GM23248 (cell line): ENCODE measurements at regions not wholly inside any gene's neighbourhood (a gene's known extent, or its start where the extent isn't known, plus 50 kb on each side); places are given as distances from the start of the nearest gene placed in this dataset.

Experiments used
- EZH2 ChIP-seq: fragments of 200-600 bp; sonication (generic); IDR thresholded peaks from 2 replicates; pipeline ENCODE4 v1.6.1; 2018; ENCODE audit warnings: antibody characterized with exemption, mild to moderate bottlenecking; ENCODE audit not compliant: insufficient read depth, poor library complexity, severe bottlenecking
- EZH2phosphoT487 ChIP-seq: fragments of 200-600 bp; sonication (generic); IDR thresholded peaks from 2 replicates; pipeline ENCODE4 v1.6.1; 2018; ENCODE audit warnings: antibody characterized with exemption, moderate library complexity, mild to moderate bottlenecking, low read depth; ENCODE audit not compliant: insufficient read depth

DNA sequence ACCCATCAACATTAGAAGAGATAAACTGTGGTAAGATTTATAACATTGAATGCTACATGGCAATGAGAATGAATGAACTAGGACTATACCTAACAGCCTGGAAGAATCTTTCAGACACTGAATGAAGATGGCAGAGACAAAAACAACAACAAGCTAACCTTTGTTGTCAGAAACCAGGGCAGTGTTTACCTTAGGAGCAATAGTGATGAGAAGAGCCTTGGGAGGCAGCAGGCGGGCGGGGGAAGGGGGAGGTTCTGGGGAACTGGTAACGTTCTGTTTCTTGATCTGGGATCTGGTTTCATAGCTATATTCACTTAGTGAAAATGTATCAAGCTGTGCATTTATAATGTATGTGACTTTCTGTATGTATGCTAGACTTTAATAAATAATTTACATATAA lies 139.0 kb upstream of the TNRC6C start:
- TF ChIP-seq EZH2 (no peak), EZH2phosphoT487 (no peak)
